GM12864 (cell line): ENCODE measurements at regions not wholly inside any gene's neighbourhood (a gene's known extent, or its start where the extent isn't known, plus 50 kb on each side); places are given as distances from the start of the nearest gene placed in this dataset.

ENCODE experiments used
- DNase-seq: peaks from one replicate; pipeline ENCODE4 v3.0.0-alpha.2; 2011; ENCODE audit warnings: low read depth
- H3K4me3 ChIP-seq: 2 replicates; pipeline ENCODE4 v1.5.1; 2011; ENCODE audit warnings: mild to moderate bottlenecking, low read depth, low read length, control low read depth
- CTCF ChIP-seq: IDR thresholded peaks from 2 replicates; pipeline ENCODE4 v1.5.1; 2011; ENCODE audit warnings: low read depth, mild to moderate bottlenecking, moderate library complexity, low read length, control low read depth, inconsistent platforms; ENCODE audit errors: missing control alignments

GRCh38 chr14:98304574-98304973, 967.4 kb downstream of the BCL11B start:
- no peak for DNase-seq
- no peak for TF ChIP-seq CTCF
- H3K4me3 ChIP-seq = no peak overlapping the region

- H3K4me3 ChIP-seq = no peak overlapping the region
- no peak for TF ChIP-seq CTCF
- no peak for DNase-seq
Measured at GRCh38 chr14:98309591-98309990, 962.4 kb downstream of the BCL11B start.

- H3K4me3 ChIP-seq = no peak overlapping the region
- TF ChIP-seq CTCF = no peak
- DNase-seq = no peak
Measured at GRCh38 chr14:98312006-98312405, 960.0 kb downstream of the BCL11B start.

- no peak for TF ChIP-seq CTCF
- no peak overlapping the region for H3K4me3 ChIP-seq
- DNase-seq = no peak
Measured at GRCh38 chr14:98321841-98322240, 950.2 kb downstream of the BCL11B start.

GRCh38 chr14:98323836-98324235, 948.2 kb downstream of the BCL11B start:
- no peak for TF ChIP-seq CTCF
- DNase-seq = no peak
- no peak overlapping the region for H3K4me3 ChIP-seq

GRCh38 chr14:98325761-98326160, 946.2 kb downstream of the BCL11B start:
- no peak for DNase-seq
- no peak overlapping the region for H3K4me3 ChIP-seq
- no peak for TF ChIP-seq CTCF

GRCh38 chr14:98328496-98328895, 943.5 kb downstream of the BCL11B start:
- TF ChIP-seq CTCF = no peak
- DNase-seq = no peak
- H3K4me3 ChIP-seq = no peak overlapping the region
